ENCODE measurements at regions not wholly inside any gene's neighbourhood (a gene's known extent, or its start where the extent isn't known, plus 50 kb on each side); places are given as distances from the start of the nearest gene placed in this dataset.

- TF ChIP-seq CTCF (IDR thresholded peaks at IDR 0.05) (no peak), POLR2A (IDR thresholded peaks at IDR 0.05) (no peak)
Measured at GRCh38 chr6:73901311-73901710, 205.3 kb downstream of the CD109 start.

All from transverse colon (tissue), 3 donors.